HPDE6-E6E7 (cell line): ENCODE measurements at regions not wholly inside any gene's neighbourhood (a gene's known extent, or its start where the extent isn't known, plus 50 kb on each side); places are given as distances from the start of the nearest gene placed in this dataset.

Source experiments
- DNase-seq: peaks from one replicate; pipeline ENCODE4 v3.0.0; 2011; ENCODE audit warnings: missing footprints; ENCODE audit errors: extremely low spot score

DNA sequence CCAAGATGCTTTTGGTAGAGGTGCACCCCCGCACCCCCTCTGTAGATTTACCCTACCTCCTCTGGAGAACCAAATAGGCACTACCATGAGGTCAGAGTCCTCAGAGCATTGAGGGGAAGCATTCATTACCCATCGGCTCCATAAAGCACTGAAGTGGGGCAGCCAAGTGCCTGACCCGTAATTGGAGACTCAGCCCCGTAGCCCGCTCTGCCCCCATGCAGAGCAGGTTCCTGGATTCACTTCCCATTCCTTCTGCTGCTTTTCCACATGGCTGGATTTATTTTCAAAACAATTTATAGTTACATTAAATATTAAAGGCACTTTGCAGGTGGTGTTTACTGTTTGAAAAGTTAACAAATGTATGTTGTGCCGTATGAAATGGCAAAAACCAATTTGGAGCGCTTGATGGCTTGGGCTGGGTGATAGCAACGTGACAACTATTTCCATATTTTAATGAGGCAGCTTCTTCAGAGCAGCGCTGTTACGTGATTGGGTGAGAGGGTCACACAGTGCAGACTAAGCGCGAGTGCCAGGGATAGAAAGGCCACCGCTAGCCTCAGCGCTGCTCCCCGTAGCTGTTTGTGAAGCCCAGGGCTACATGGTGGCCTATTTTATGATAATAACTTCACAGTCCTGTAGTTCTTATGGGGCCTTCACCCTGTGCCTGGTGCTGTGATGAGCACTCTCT, 373.8 kb upstream of the PROK2 start:
- DNase-seq, result no peak

- DNase-seq, result no peak
These were observed 373.0 kb upstream of the PROK2 start for GRCh38 chr3:72157748-72158638.

DNA sequence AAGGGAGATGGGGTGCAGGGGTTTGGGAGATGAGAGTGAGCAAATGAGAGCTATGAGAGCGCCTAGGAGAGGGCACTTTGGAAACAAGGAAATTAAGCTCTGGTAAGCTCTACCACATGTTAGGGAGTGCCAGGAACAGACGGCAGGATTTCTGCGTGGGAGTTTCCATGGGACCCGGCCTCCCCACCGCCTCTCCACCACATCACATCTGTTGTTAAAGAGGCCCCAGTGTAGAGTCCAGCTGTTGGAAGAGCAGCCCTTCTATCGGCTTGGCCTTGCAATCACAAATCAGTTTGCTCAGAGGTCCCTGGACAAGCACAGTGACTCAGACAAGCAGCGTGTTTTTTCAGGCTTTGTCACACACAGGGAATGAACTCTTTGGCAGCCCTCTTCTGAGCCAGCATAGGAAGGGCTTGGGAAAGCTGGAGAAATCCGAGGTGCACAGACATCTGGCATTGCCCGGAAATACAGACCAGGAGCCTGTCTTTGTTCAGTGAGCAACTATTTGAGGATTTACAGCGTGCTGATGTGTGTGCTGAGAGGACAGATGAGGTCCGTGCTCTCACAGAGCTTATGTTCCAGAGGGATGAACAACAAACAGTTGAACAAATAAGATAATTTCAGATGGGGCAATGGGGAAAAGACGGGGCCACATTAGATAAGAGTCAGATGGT, 370.6 kb upstream of the PROK2 start:
- DNase-seq, result no peak

DNA sequence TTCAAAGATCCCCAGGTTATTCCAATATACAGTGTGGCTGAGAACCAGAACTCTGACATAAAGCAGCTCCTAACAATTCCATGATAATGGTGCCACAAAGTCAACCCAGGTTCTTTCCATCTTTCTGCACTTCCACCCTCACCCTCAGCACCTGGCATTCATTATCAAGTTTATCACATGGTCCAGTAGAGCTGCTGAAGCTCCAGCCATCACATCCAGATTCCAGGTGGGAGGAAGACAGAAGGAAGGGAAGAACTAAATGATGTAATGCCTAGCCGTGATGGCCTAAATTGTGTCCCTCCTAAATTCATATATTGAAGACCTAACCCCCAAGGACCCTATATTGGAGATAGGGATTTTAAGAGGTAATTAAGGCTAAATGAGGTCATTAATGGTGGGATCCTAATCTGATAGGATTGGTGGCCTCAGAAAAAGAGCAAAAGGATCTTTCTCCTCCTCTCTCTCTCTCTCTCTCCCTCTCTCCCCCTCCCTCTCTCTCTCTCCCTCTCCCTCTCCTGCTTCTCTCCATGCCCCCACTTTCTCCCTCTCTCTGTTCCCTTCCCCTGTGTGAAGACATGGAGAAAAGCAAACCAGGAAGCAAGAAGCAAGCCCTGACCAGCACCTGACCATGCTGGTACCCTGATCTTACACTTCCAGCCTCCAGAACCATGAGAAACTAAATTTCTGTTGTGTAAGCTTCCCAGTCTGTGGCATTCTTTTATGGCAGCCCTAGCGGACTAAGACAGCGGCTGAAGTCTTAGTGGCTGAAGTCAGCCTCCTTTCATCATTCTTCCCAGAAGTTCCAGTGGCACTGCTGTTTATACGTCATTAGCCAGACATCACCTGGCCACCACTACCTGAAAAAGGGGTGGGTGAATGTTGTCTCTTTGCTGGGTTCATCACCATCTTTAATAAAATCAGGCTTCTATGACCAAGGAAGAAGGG, 369.7 kb upstream of the PROK2 start:
- no peak for DNase-seq

DNA sequence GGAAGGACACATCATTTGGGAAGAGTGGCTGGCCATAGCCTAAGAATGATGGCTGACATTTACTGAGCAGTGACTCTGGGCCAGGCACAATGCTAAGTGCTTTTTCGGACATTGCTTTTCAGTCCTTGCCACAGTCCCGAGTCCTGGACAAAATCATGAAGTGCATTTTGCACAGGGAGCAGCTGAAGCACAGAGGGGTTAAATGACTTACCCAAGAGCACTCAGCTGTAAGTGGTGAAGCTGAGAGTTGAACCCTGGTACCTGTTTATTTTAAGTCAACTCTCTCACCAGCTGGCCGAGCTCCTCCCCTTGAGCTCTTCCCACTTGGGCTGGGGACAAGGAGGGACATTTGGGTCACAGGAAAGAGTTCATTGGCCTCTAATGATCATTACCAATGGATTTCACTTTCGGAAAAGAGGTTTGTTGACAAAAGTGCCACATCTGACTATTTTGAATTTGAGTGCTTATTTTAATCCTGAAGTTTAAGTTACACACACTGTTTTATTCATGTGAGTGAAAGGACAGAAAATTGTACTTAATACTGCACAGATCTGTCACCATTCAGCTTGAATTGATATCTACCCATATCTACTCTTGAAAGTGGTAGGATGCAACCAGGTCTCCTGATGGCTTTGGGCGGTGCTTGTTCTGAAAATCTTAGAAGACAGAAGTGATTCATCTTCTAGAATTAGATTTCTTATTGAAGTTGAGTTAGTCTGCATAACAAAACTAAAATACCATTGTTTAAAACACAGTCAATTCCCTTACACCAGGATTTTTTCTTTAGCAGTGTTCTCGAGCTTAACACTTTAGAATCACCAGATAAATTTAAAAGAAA, 368.7 kb upstream of the PROK2 start:
- DNase-seq, result no peak

- DNase-seq, result no peak
These were observed 367.9 kb upstream of the PROK2 start for GRCh38 chr3:72152551-72153476.

DNA sequence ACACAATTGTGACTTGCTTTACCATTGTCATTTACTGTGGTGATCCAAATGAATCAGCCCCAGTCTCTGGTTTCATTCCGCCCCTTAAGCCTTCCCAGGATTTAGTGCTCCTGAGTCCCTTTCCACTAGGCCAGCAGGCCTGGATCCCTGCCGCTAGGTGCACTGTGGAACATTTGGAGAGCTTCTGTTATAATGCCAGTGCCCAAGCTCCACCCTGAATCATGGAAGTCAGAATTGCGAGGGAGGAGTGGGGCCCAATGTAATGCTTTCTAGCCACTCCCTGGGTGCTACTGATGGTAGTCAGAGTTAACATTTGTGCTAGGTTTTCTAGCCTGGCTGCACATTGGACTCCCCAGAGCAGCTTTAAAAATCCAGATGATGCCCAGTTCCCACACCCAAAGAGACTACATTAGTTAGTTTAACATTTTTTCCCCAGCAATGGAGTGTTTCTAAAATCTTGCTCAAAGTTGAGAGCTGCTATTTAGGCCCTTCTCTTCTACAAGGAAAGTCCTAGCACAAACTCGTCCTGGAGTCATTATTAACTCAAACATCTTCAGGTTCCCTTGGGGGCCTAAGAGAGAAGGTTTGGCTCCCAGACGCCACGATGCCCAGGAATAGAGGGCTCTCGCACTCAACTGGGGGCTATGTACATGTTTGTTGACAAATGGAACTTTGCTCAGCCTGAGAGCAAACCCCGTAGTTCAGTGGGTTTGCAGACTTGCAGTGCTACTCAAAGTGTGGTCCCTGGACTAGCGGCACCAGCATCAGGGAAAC, 366.7 kb upstream of the PROK2 start:
- DNase-seq, result no peak

DNA sequence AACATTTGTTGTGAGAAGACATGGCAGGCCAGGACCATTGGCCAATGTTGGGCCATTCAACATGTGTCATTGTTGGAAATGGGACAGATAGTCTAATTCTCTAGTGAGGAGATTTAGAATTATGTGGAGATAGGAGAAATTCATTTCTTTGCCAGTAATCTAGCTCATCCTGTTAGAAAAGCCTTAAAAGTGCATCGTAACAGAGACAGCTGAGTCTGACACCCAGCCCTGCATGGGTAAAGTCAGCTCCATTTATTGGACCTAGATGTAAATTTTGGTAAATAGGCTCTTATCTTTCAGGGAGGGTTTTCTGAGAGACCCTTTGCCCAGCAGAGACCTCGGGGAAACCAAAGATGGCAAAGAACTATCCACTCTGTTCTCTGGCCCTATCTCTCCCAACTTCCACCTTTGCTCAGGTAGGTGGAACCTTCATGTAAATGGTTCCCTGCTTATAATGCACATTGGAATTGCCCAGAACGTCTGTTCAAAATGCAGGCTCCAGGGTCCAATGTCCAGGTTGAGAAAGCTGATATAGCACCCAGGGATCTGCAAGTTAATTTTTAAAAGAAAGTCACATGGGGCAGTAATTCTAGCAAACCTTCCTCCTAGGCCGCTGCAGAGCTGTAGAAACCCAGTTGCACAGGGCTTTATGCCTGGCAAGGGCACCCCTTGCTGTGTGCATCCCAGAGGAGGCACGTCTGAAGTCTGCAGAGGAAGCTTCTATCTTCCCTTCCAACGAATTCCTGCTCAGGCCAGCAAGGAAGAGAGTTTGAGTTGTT, 365.9 kb upstream of the PROK2 start:
- DNase-seq, result no peak

DNA sequence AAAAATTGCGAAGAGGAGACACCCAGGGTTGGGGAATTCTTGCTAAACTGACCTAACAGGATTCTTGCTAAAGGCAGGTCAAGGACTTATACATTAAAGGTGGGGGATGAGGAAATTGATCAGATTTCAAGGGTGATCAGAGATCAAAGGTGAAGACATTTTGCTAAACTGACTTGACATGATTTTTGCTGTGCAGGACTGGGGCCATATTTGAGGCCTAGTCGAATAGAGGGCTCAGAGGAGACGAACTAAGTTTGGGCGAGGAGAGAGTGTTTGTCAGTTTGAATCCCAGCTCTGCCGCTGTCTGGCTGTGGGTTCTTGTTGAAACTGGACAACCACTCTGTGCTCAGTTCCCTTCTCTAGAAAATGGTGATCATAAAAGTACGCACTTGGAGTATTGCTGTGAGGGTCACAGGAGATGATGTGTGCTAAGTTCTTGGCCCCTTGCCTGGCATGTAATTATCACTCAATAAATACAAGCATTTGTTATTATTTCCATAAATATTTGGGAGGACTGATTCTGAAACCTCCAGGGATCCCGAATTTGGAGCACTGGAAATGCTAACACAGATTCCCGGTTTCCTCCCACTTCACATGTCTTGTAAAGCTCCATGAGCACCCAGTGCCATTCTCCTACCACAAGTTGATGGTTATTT, 364.8 kb upstream of the PROK2 start:
- DNase-seq, result no peak

DNA sequence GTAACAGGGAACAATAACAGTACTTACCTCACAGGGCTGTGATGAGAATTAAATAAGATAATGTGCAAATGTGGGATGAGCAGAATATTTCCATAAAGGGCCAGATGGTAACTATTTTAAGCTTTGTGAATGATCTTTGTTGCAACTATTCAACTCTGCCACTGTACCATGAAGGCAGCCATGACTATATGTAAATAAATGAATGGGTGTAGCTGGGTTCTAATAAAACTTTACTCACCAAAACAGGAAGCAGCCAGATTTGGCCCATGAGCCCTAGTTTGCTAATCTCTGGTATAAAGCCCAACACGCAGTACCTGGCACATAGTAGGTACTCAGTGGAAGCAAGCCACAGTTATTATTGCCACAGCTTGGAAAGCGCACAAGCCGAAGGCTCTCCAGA, 362.7 kb upstream of the PROK2 start:
- DNase-seq, result no peak

DNA sequence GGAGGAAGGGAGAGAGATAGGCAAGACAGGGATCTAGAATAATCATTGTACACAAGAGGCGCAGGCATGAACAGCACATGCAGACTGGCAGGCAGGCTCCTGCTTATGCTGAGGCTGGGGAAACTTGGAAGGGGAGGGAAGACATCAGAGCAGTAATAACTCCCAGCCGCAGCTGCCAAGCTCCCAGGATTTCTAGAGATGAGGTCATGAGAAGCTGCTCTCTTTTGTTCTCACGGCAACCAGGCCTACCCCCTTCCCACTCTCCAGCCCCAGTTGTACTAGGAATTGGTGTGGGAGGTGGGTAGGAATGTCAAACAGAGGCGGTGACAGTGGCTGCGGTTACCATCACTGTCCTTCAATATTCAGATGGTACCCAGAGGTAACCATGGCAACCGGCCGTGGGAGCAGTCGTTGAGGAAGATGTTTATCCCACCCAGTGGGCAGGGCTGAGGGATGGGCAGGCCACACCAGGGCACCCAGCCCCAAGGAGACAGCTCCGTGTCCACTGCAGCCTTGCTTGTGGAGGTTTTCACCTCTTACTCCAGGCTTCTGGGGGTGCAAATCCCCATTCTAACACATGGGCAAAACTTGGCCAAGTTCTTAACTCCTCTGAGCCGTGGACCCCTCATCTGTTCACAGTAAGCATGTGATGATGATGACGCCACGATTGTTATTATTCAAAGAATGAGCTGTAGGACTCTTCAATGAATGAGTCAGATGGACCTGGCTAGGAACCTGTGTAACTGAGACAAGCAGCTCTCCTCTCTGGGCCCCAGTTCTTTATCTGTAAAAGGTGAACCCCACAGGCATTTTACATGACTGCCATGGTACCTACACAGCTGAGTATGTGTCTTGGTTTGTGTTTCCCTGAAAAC, 360.8 kb upstream of the PROK2 start:
- DNase-seq, result no peak

DNA sequence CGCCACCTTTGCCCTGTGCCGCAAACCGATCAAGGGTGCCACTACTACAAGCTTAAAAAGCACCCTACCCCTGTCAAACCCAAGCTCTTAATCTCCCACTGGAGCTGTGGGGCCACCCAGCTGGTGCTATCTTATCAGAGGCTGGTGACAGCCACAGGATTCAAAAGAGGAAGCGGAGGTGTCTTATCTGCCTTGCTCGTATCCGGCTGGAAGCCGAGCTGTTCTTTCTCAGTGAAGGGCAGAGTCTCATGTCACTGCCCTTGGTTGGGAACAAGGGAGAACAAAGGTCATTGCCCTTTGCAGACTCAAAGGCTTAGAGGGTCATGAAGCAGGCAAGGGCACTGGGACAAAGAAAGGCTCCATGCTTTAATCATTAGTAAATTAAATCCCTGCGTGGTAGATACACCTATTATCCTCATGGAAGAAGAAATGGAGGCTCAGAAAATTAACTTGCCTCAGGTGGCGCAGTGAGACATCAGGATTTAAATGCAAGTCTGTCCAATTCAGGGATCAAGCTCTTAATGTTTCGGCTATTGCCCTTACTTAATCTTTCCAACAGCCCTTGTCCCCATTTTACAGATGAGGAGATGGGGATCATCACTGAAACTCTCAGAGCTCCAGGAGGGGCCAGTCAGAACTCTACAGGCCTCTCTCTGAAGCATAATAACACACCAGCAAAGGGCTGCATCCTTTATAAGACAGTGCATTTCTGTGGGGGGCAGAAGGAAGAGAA, 360.0 kb upstream of the PROK2 start:
- DNase-seq, result no peak

DNA sequence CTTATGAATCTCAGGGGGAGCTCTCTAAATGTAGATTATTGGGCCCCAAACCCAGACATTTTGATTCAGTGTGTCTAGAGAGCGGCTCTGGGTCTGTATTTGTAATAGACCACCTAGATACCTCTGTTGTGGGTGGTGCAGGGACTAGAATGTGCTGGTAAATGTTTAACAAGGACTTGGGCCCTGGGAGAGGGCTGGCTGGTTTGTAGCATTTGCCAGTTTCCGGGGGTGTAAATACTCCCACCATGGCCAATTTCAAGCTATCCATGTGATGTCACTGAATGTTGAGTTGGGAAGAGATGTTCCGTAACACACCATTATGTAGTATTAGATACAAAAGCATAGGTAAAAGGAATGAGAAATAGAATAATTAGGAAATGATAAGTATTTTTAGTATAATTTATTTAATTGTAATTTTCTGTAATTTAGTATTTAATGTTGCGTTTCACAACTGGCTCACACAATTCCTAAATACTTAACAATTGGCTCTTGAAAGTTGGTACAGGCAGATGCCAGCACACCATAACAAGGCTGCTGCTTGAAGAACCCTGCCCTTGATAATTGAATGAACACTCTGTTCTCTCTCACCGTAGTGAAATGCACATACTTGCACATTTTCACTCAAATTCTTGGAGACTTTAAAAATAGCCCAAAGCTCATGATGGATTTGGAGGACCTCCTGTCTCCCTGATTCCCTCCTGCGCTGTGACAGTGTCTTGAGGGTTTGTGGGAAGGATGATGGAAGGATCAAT, 359.2 kb upstream of the PROK2 start:
- DNase-seq, result no peak

DNA sequence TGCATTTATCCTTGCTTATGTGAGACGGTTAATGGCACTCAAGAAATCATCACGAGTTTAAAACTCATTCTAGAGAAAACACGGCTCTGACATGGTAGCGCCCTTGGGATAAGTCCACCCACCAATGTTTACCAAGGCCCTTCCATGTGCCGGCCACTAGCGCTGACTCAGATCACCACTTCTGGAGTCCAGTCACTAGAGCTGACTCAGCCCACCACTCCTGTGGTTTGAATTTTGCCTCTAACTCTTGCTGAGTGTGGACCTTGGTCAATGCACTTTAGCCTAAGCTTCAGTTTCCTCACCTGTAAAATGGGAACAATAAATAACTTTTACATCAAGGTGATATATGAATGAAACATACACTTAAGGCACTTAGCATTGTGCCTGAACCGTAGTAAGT, 358.4 kb upstream of the PROK2 start:
- no peak for DNase-seq

- no peak for DNase-seq
These were observed 357.1 kb upstream of the PROK2 start for GRCh38 chr3:72142028-72142427.
